Pancreas (tissue), 10 donors: ENCODE measurements at regions not wholly inside any gene's neighbourhood (a gene's known extent, or its start where the extent isn't known, plus 50 kb on each side); places are given as distances from the start of the nearest gene placed in this dataset.

ENCODE experiments used
- ATAC-seq, 4 donors: fragments of 200-7000 bp; cut with Tn5 transposase; one replicate each; pipeline versions ENCODE4 v1.8.0 to v1.9.1; 2020; ENCODE audit warnings: mild to moderate bottlenecking in 4 of 4, moderate library complexity in 4 of 4
- DNase-seq, 6 donors: peaks; one replicate each; pipeline ENCODE4 v3.0.0-alpha.2; 2020
- FAIRE-seq: peaks from 2 replicates; lab custom pipeline; 2012; peaks lifted over from hg19 to GRCh38; lab: Jason Lieb, UNC
- H3K27ac ChIP-seq, 4 donors: fragments of 200-600 bp; sonication (generic); 1 replicate in 3 of 4; 2 replicates in 1 of 4; pipeline versions ENCODE4 v1.5.0 to v1.8.0; 2020
- H3K27me3 ChIP-seq, 4 donors: fragments of 200-600 bp; one replicate each; pipeline ENCODE4 v1.8.0; 2021
- H3K36me3 ChIP-seq, 3 donors: fragments of 200-600 bp; sonication (generic) in 1 of 3; one replicate each; pipeline versions ENCODE4 v1.5.0 to v1.8.0; 2020 to 2021
- H3K4me1 ChIP-seq, 3 donors: fragments of 200-600 bp; one replicate each; pipeline ENCODE4 v1.8.0; 2021
- H3K4me3 ChIP-seq, 4 donors: fragments of 200-600 bp; sonication (generic) in 2 of 4; one replicate each; pipeline versions ENCODE4 v1.5.0 to v1.8.0; 2020 to 2021
- H3K9me3 ChIP-seq, 4 donors: fragments of 200-600 bp; one replicate each; pipeline ENCODE4 v1.8.0; 2021
- WGBS, 2 donors: extraction: QIAGEN DNeasy Blood & Tissue Kit; methylation state at CpG; one replicate each; pipeline ENCODE4 v1.1.7; 2013; 5-methylcytosine and 5-hydroxymethylcytosine counted together
- intact Hi-C, 3 donors: fragments of 100-400 bp; cut with DNase I; formaldehyde crosslinking; loops; one replicate each; pipeline versions ENCODE4 v1.11.1 to v1.14.2; 2022
- TF ChIP-seq, protein P1 (sequence below), 4 donors: fragments of 200-600 bp; sonication (generic) in 3 of 4; IDR thresholded peaks; one replicate each; pipeline versions ENCODE4 v1.5.0 to v1.8.0; 2021; ENCODE audit warnings: antibody characterized with exemption in 4 of 4
- donor health status: healthy with polysubstance abuse.
- donor health status: DM: no; HTN: no; CAD: no; lungs with moderate emphysema.
- donor health status: DM: no; HTN: no; CAD: no.
- donor health status: control.
- donor health status: control.
- donor health status: Bipolar disorder and iron deficiency.
- donor health status: DM: yes; HTN: yes; CAD: no.
- donor health status: DM: no; HTN: no; CAD: no.
- donor health status: DM: no; HTN: no; CAD: no.
- donor health status: DM: yes; HTN: yes; CAD: no.

- TF ChIP-seq, protein P1, sequence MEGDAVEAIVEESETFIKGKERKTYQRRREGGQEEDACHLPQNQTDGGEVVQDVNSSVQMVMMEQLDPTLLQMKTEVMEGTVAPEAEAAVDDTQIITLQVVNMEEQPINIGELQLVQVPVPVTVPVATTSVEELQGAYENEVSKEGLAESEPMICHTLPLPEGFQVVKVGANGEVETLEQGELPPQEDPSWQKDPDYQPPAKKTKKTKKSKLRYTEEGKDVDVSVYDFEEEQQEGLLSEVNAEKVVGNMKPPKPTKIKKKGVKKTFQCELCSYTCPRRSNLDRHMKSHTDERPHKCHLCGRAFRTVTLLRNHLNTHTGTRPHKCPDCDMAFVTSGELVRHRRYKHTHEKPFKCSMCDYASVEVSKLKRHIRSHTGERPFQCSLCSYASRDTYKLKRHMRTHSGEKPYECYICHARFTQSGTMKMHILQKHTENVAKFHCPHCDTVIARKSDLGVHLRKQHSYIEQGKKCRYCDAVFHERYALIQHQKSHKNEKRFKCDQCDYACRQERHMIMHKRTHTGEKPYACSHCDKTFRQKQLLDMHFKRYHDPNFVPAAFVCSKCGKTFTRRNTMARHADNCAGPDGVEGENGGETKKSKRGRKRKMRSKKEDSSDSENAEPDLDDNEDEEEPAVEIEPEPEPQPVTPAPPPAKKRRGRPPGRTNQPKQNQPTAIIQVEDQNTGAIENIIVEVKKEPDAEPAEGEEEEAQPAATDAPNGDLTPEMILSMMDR (IDR thresholded peaks at IDR 0.05): no peak
- 54 to 65% methylated on average over 2 of the region's 2 CpGs for WGBS, 2 donors
- H3K27ac ChIP-seq: no peak overlapping the region
- H3K9me3 ChIP-seq: no peaks in the 10 kb centered on the region
- DNase-seq (no peak), ATAC-seq (no peak), FAIRE-seq (no peak)
- intact Hi-C loops: no loop called here
- H3K4me1 ChIP-seq: no peaks in the 10 kb centered on the region
- H3K36me3 ChIP-seq: no peaks in the 10 kb centered on the region
- H3K4me3 ChIP-seq: no peak overlapping the region
- no peaks in the 10 kb centered on the region for H3K27me3 ChIP-seq
These were observed 1054.7 kb downstream of the PDHA2 start for GRCh38 chr4:96894621-96895020.

GRCh38 chr4:96895826-96896225, 1055.9 kb downstream of the PDHA2 start:
- intact Hi-C loops: no loop called here
- WGBS, 2 donors: 89 to 93% methylated on average over 1 of the region's 1 CpG
- TF ChIP-seq, protein P1 (IDR thresholded peaks at IDR 0.05): no peak
- no peaks in the 10 kb centered on the region for H3K4me1 ChIP-seq
- H3K9me3 ChIP-seq: no peaks in the 10 kb centered on the region
- H3K36me3 ChIP-seq: no peaks in the 10 kb centered on the region
- FAIRE-seq (no peak), DNase-seq (no peak), ATAC-seq (no peak)
- no peak overlapping the region for H3K27ac ChIP-seq
- H3K27me3 ChIP-seq: no peaks in the 10 kb centered on the region
- no peak overlapping the region for H3K4me3 ChIP-seq

DNA sequence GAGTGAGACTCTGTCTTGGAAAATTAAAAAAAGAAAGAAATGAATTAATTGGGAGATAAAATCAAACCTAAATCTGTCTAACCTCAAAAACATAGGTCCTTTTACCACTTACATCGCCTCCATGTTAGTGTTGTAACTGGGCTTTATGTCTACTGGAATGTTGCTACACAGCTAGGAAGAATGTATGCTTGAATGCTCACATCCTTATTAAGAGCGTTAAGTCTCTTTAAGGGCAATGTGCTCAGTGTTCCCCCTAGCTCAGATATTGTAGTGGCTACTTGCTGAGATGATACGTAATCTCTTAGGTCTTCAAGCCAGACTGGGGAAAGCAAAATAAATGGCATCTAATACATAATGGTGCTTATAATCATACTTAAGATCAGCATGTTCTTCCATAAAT, 1072.8 kb downstream of the PDHA2 start:
- intact Hi-C loops: no loop called here
- Histone ChIP-seq H3K4me3 (no peak overlapping the region), H3K4me1 (no peaks in the 10 kb centered on the region), H3K9me3 (no peaks in the 10 kb centered on the region), H3K36me3 (no peaks in the 10 kb centered on the region), H3K27ac (no peak overlapping the region), H3K27me3 (no peaks in the 10 kb centered on the region)
- TF ChIP-seq, protein P1 (IDR thresholded peaks at IDR 0.05): no peak
- 78 to 80% methylated on average over 3 of the region's 3 CpGs for WGBS, 2 donors
- ATAC-seq: no peak
- FAIRE-seq: no peak
- DNase-seq: no peak

DNA sequence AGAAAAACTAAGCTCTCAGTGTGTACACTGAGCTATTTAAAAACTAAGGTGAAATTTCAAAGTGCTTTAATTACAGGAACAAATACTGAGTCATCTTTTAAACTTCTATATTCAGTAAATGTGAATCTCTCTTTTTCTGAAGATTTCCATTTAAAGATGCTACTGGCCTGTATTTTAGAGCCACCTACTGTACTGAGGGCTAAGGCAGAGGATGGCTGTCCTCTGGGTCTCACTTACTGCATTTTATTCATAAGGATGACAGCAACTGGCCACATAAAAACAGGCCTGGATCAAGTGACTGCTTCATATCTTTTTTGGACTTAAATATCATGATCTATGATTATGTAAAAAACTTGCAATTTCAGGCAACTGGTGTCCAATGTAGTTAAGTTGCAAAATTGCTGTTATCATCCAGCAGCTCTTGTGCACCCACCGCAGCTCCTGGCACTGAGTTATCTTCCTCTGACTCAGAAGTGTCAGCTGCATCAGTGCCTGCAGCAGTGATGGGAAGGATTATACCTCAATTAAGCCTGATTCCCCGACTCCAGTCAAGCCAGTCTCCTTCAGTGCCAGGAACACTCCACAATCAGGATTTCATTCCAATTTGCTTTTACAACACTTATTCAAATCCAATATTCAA, 1073.7 kb downstream of the PDHA2 start:
- ATAC-seq (no peak), FAIRE-seq (no peak), DNase-seq (no peak)
- Histone ChIP-seq H3K4me3 (no peak overlapping the region), H3K9me3 (no peaks in the 10 kb centered on the region), H3K4me1 (no peaks in the 10 kb centered on the region), H3K27me3 (no peaks in the 10 kb centered on the region), H3K27ac (no peak overlapping the region), H3K36me3 (no peaks in the 10 kb centered on the region)
- intact Hi-C loops: no loop called here
- WGBS, 2 donors: 58 to 65% methylated on average over 2 of the region's 2 CpGs
- TF ChIP-seq, protein P1 (IDR thresholded peaks at IDR 0.05): no peak

DNA sequence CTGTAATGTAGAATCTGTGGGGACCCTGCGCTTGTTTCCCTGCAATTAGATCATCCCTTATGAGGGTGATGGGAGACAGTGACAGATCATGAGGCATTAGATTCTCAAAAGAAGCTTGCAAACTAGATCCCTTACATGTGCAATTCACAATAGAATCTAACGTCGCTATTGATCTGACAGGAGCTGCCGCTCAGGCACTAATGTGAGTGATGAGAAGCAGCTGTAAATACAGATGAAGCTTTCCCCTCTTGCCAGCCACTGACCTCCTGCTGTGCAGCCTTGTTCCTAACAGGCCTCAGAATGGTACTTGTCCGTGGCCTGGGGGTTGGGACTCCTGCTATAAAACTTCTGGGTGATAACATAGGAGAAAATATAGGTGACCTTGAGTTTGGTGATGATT, 1076.8 kb downstream of the PDHA2 start:
- intact Hi-C loops: no loop called here

More for the DNA sequence above, 1076.8 kb downstream of the PDHA2 start:
- no peak for FAIRE-seq
- DNase-seq: no peak
- Histone ChIP-seq H3K9me3 (no peaks in the 10 kb centered on the region), H3K4me1 (no peaks in the 10 kb centered on the region), H3K27me3 (no peaks in the 10 kb centered on the region), H3K4me3 (no peak overlapping the region), H3K27ac (no peak overlapping the region), H3K36me3 (no peaks in the 10 kb centered on the region)
- 29 to 34% methylated on average over 5 of the region's 5 CpGs for WGBS, 2 donors
- TF ChIP-seq, protein P1 (IDR thresholded peaks at IDR 0.05): no peak
- ATAC-seq: no peak
